Pons (tissue), 1 donor: ENCODE measurements at regions not wholly inside any gene's neighbourhood (a gene's known extent, or its start where the extent isn't known, plus 50 kb on each side); places are given as distances from the start of the nearest gene placed in this dataset.

Experiments used
- DNase-seq: peaks from one replicate; pipeline ENCODE4 v3.0.0-alpha.2; 2016; ENCODE audit warnings: low spot score

GRCh38 chr5:158368686-158369085, 509.7 kb upstream of the CLINT1 start:
- DNase-seq = no peak

GRCh38 chr5:158364367-158364766, 505.4 kb upstream of the CLINT1 start:
- DNase-seq = no peak

- DNase-seq = no peak
Observed at GRCh38 chr5:158354958-158355357, 496.0 kb upstream of the CLINT1 start.

DNA sequence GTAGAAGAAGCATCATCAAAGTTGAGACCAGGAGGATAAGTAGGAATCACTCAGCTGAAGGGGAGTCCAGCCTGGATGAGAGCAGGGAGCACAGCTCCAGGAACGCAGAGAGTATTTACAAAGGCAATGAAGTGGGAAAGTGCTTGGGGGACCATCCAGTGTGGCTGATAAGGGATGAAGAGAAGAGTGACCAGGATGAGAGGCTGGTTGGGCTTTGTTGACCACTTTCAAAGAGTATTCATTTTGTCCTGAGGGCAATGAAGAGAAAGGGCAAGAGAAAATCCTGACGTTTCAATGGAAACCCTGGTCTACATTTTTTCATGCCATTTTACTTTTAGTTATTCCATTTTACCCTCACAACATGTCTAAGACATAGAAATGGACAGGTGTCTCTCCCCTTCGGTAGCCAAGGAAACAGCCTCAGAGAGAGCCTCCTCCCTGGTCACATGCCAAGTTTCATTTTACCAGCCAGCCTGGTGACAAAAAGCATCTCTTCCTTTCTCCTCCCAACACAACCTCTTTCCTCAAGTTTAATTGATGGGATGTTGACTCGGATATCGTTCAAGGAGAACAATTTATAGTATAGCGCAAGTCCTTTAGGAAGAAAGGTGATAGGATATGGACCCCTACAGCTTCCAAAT, 492.7 kb upstream of the CLINT1 start:
- DNase-seq = no peak

GRCh38 chr5:158349987-158350386, 491.0 kb upstream of the CLINT1 start:
- no peak for DNase-seq

DNA sequence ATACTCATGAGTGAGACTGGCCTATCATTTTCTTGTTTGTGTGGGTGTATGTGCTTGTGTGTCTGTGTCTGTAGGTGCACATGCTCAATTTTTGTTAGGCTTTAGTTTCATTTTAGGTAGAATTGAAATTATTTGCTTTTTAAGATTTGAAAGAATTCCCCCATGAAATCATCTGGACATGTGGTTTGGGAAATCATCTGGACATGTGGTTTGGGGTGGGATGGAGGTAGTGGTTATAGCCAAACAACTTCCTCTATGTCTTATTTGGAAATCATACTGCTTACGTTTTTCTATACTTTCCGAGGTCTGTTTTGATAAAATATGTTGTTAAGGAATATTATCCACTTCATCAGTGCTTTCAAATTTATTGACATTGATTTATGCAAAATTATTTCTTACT, 485.4 kb upstream of the CLINT1 start:
- DNase-seq = no peak

- DNase-seq = no peak
Observed at GRCh38 chr5:158340608-158341007, 481.7 kb upstream of the CLINT1 start.

- no peak for DNase-seq
Observed at GRCh38 chr5:158326256-158326655, 467.3 kb upstream of the CLINT1 start.

GRCh38 chr5:158324236-158324635, 465.3 kb upstream of the CLINT1 start:
- DNase-seq = no peak

- DNase-seq = no peak
Observed at GRCh38 chr5:158322620-158323019, 463.7 kb upstream of the CLINT1 start.

DNA sequence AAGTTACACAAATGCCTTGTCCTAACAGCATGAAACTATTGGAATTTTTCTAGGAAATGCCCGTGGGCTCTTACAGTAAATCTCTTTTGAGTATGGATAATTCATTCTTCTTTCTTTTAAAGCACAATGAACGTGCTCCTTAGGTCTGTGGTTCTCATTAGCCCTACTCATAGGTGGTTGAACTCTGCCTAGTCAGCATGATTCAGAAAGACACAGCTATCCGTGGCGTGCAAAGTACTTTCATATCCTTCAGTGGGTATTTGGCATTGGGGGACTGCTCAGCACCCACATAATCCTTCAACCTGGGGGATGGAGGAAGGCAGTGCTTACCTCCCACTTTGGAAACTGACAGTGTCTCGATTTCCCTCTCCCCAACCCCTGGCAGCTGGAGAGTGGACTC, 462.0 kb upstream of the CLINT1 start:
- no peak for DNase-seq

DNA sequence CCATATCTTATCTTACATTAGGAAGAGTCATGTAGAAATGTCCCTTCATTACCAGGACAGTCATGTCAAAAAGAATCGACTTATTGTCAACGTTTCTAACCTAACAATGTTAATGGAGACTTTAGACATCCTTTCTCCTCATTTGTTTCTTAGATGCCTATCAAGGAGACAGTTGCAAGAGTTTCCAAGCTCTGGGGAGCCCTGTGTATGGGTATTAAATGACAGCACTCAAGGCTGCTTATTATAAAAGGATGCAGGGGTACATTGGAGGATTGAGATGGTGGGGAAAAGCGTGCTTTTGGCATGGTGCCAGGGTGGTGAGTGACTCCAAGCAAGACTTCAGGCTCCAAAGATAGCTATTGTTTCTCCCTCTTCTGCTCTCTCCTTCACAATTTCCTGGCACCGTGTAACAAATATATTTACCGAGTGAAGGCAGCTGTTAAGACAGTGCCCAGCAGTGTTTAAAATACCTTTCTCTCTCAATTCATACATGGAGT, 461.3 kb upstream of the CLINT1 start:
- no peak for DNase-seq

DNA sequence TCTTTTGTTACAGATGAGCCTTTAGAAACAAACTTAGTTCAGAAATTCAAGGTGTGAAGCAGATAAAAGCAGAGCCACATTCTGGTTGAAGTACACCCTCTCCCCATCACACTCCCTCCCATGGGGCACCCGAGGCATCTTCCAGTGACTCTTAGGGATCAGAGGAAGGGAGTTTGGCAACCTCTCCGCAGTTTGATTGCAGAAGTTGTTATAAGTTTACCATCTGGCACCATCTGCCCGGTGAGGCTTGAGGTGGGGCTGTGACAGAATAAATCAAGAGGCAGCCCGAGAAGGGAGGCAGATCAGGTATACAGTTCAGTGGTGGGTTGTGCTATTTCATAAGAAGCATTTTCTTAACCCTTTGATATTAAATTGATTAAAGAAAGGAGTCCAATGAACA, 458.6 kb upstream of the CLINT1 start:
- DNase-seq = no peak

GRCh38 chr5:158313733-158314464, 455.0 kb upstream of the CLINT1 start:
- peak; percentile 15 for DNase-seq

- peak; percentile 6 for DNase-seq
Observed at GRCh38 chr5:158313027-158313732, 454.2 kb upstream of the CLINT1 start.

- no peak for DNase-seq
Observed at GRCh38 chr5:158309088-158309807, 450.3 kb upstream of the CLINT1 start.

DNA sequence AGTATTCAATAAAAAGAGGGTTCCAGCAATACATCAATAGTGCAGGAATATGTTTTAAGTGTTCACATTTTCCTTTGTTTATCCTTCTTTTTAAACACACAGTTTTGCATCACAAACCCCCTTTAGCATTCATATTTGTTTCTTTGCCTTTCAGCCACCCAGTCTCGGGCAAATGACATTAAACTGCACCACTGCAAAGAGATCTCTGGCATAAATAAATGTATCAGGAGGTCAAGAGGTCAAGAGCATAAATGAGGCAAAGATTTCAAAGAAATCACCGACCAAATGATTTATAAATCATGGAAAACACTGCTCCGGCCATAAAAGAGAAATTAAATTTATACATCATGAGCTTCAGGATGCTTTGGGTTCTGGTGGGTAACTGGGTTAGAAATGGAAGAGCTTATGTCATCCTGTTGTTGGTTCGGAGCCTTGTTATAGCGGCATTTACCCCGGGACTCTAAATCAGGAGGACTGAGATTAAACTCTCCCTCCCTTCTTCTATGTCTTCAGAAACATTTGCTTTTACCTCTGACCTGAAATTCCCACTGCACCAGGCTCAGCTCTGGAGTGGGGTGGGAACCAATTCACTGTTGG, 449.6 kb upstream of the CLINT1 start:
- DNase-seq = no peak

GRCh38 chr5:158305861-158306260, 446.9 kb upstream of the CLINT1 start:
- DNase-seq = no peak

DNA sequence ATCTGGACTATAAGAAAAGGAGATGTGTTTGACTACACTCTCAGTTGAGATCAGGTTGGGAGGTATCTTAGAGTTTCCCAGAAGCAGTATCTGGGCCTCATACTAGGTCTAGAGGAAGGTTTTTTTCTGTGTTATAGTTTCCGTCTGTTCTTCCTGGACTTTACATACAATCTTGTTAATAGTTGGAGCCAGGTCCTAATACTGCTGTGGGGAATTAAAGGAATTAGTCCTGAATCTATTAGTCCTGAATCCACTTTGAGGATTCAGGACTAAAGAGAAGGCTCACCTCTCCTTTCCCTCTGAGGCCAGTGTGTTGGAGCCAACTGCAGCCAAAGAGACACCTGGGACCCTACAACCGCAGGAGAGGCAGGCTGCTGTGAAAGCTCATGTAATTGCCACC, 445.7 kb upstream of the CLINT1 start:
- DNase-seq = no peak

DNA sequence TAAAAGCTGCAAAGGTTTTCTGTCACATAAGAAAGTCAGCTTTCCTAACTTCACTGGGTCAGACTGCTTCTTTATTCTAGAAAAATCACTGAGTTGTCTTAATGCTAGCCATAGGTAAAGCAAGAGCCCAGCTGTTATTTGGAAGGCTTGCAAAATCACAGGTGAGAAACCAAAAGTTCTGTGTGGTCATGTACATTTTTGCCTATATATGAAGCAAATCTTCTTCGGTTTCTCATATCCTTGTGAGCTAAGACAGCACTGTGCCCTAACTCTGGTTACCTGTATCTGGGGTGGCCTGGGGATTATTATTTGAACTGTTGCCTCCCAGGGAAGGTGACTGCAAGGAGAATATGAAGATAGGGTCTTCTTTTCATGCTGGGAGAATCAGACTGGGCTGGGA, 444.9 kb upstream of the CLINT1 start:
- DNase-seq = no peak

GRCh38 chr5:158303275-158303674, 444.3 kb upstream of the CLINT1 start:
- DNase-seq = no peak

- DNase-seq = no peak
Observed at GRCh38 chr5:158302029-158302428, 443.1 kb upstream of the CLINT1 start.
